Thoracic aorta (tissue), 2 donors: ENCODE measurements at regions not wholly inside any gene's neighbourhood (a gene's known extent, or its start where the extent isn't known, plus 50 kb on each side); places are given as distances from the start of the nearest gene placed in this dataset.
"Not testable (repeated sequence)": the region's sequence is repeated elsewhere in the genome, so short reads cannot be mapped to it uniquely, and the experiment has no call there.

ENCODE experiments used
- ATAC-seq: fragments of 150-250 bp; one replicate; pipeline ENCODE4 v1.8.0; 2017; ENCODE audit warnings: low read depth; ENCODE audit not compliant: insufficient number of reproducible peaks, low FRiP score
- DNase-seq: peaks from one replicate; pipeline ENCODE4 v3.0.0-alpha.2; 2020; ENCODE audit warnings: low spot score
- H3K27ac ChIP-seq, 2 donors: fragments of 200-600 bp; sonication (generic); 1 replicate in 1 of 2; 2 replicates in 1 of 2; pipeline ENCODE4 v1.5.1; 2016; ENCODE audit warnings: mild to moderate bottlenecking in 2 of 2, moderate library complexity in 2 of 2
- H3K27me3 ChIP-seq: fragments of 200-600 bp; sonication (generic); replicated peaks from 2 replicates; pipeline ENCODE4 v1.6.0; 2016; ENCODE audit warnings: mild to moderate bottlenecking; ENCODE audit not compliant: insufficient read depth
- H3K36me3 ChIP-seq: fragments of 200-600 bp; sonication (generic); one replicate; pipeline ENCODE4 v1.5.1; 2016
- H3K4me1 ChIP-seq, 2 donors: fragments of 200-600 bp; sonication (generic); 1 replicate in 1 of 2; 2 replicates in 1 of 2; pipeline versions ENCODE4 v1.5.1 to v1.6.0; 2016; ENCODE audit warnings: low read depth in 2 of 2, mild to moderate bottlenecking in 1 of 2; ENCODE audit not compliant: control insufficient read depth in 1 of 2
- H3K4me3 ChIP-seq: fragments of 200-600 bp; sonication (generic); 2 replicates; pipeline ENCODE4 v1.5.1; 2016; ENCODE audit warnings: mild to moderate bottlenecking
- H3K9me3 ChIP-seq: fragments of 200-600 bp; sonication (generic); 2 replicates; pipeline ENCODE4 v1.5.1; 2016
- TF ChIP-seq, protein P1 (sequence below): fragments of 200-600 bp; sonication (generic); IDR thresholded peaks from one replicate; pipeline ENCODE4 v1.5.1; 2019; ENCODE audit warnings: antibody characterized with exemption

- not testable (repeated sequence) for H3K27ac ChIP-seq, H3K9me3 ChIP-seq, H3K4me3 ChIP-seq, H3K4me1 ChIP-seq, H3K36me3 ChIP-seq, H3K27me3 ChIP-seq, ATAC-seq, DNase-seq
These were observed 57.3 kb upstream of the HS3ST3A1 start for GRCh38 chr17:13659051-13659450.

DNA sequence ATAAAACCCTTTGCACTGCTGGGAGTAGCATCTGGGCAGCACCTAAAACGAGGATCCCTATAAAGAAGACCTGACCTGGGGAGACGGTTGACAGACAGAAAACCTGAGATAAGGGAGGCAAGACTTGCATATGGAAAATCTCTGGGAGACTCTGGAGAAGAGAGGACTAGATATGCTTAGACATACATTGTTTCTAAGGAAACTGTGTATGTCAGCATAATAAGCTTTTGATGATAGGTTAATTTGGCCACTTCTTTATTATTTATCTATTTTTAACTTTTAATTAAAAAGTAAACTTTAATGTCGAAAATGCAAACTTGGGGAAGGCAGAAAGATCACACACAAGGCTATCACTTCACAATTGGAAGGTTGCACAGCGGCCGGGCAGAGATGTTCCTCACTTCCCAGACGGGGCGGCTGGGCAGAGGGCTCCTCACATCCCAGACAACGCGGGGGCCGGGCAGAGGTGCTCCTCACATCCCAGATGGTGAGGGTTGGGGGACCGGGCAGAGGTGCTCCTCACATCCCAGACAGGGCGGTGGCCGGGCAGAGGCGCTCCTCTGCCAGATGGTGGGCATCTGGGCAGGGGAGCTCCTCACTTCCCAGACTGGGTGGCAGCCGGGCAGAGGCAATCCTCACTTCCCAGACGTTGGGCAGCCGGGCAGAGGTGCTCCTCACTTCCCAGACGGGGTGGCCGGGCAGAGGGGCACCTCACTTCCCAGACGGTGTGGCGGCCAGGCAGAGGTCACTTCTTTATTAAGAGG is 64.3 kb upstream of the HS3ST3A1 start:
- no peaks in the 10 kb centered on the region for H3K36me3 ChIP-seq
- ATAC-seq = no peak
- no peak overlapping the region for H3K27ac ChIP-seq

DNA sequence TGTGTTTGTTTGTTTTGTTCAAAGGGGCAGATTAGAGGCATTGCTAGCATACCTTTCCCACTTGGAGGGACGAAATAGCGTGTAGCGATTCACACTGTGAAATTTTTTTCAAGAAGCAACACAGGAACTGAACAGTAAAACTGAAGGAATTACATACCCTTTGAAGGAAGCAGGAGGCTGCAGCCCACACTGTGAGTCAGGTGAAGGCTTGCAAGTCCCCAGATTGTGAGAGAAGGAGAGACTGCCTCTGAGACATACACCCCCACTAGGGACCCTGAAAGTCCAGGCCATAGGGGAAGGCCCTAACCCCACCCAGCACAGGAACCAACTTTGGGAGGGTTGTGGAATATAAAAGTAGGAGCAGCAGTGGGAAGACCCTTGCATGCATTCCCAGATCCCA is 69.6 kb upstream of the HS3ST3A1 start:
- Histone ChIP-seq H3K27ac (no peak overlapping the region), H3K27me3 (no peaks in the 10 kb centered on the region), H3K36me3 (no peaks in the 10 kb centered on the region), H3K4me1 (no peaks in the 10 kb centered on the region), H3K4me3 (no peak overlapping the region), H3K9me3 (no peaks in the 10 kb centered on the region)
- TF ChIP-seq, protein P1, sequence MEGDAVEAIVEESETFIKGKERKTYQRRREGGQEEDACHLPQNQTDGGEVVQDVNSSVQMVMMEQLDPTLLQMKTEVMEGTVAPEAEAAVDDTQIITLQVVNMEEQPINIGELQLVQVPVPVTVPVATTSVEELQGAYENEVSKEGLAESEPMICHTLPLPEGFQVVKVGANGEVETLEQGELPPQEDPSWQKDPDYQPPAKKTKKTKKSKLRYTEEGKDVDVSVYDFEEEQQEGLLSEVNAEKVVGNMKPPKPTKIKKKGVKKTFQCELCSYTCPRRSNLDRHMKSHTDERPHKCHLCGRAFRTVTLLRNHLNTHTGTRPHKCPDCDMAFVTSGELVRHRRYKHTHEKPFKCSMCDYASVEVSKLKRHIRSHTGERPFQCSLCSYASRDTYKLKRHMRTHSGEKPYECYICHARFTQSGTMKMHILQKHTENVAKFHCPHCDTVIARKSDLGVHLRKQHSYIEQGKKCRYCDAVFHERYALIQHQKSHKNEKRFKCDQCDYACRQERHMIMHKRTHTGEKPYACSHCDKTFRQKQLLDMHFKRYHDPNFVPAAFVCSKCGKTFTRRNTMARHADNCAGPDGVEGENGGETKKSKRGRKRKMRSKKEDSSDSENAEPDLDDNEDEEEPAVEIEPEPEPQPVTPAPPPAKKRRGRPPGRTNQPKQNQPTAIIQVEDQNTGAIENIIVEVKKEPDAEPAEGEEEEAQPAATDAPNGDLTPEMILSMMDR = no peak
- DNase-seq (no peak), ATAC-seq (no peak)

More for the DNA sequence above, 64.3 kb upstream of the HS3ST3A1 start:
- H3K9me3 ChIP-seq = no peaks in the 10 kb centered on the region
- no peak overlapping the region for H3K4me3 ChIP-seq
- no peaks in the 10 kb centered on the region for H3K27me3 ChIP-seq
- TF ChIP-seq, protein P1 = no peak
- no peaks in the 10 kb centered on the region for H3K4me1 ChIP-seq
- no peak for DNase-seq

DNA sequence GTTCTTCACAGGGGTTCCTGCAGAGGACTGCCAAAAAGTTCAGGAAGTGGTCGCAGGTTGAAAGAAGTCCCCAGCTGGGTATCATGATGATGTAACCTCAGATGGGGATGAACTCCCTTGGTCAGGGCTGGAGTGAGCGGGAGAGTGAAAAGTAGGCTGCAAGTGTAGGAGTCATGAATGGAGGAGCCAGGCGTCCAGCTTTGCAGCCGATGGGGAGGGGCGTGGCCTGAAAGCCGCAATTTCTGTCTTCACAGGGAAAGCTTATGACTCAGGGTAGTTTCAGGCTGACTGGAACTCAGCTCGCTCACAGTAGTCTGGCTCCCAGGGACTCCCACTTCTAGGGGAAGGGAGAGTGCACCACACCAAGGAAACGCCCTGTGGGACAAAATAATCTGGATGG is 70.0 kb upstream of the HS3ST3A1 start:
- ATAC-seq = no peak
- Histone ChIP-seq H3K4me3 (no peak overlapping the region), H3K27me3 (no peaks in the 10 kb centered on the region), H3K36me3 (no peaks in the 10 kb centered on the region), H3K27ac (no peak overlapping the region), H3K9me3 (no peaks in the 10 kb centered on the region), H3K4me1 (no peaks in the 10 kb centered on the region)
- TF ChIP-seq, protein P1 = no peak
- DNase-seq = no peak

DNA sequence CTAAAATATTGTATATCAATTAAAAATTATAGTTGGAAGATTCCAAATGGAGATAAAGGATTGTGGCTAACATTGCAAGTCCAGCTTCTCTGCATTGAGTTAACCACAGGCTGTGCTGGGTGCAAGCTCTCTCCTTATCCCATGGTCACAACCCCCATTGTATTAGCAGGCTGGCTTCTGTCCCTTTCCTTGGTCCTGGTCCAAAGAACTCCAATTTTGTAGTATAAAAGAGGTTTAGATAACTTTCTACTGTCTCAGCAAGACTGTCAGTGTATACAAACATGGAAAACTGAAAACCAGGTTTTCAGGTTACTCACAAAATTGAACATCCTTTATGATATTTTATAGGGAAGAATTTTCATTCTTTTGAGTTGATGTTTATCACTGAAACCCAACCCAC is 76.6 kb upstream of the HS3ST3A1 start:
- H3K36me3 ChIP-seq = no peaks in the 10 kb centered on the region
- TF ChIP-seq, protein P1 = no peak

DNA sequence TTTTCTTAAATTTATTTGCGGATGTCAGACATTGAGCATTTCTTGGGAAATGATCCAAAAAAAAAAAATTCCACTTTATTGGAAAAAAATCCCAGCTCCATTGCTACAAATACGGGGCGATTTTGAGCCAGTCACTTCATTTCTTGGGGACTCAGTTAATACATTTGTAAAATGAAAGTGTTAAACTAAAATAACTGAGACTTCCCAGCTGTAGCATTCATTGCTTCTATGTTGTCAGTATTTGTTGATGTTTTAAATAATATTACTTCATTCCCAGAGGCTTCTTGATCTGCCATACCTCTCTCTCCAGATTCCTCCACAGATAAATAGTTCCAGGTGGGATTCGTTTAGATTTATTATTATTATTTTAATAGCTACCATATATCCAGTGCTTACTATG is 77.1 kb upstream of the HS3ST3A1 start:
- no peaks in the 10 kb centered on the region for H3K9me3 ChIP-seq
- ATAC-seq = no peak

More for the DNA sequence above, 76.6 kb upstream of the HS3ST3A1 start:
- H3K4me1 ChIP-seq = no peaks in the 10 kb centered on the region
- no peaks in the 10 kb centered on the region for H3K27me3 ChIP-seq
- H3K27ac ChIP-seq = no peak overlapping the region
- DNase-seq (no peak), ATAC-seq (no peak)
- H3K4me3 ChIP-seq = no peak overlapping the region
- H3K9me3 ChIP-seq = no peaks in the 10 kb centered on the region

More for the DNA sequence above, 77.1 kb upstream of the HS3ST3A1 start:
- TF ChIP-seq, protein P1 = no peak
- no peak overlapping the region for H3K27ac ChIP-seq
- DNase-seq = no peak
- no peaks in the 10 kb centered on the region for H3K27me3 ChIP-seq
- H3K4me3 ChIP-seq = no peak overlapping the region
- H3K36me3 ChIP-seq = no peaks in the 10 kb centered on the region
- H3K4me1 ChIP-seq = no peaks in the 10 kb centered on the region
